ENCODE measurements at regions not wholly inside any gene's neighbourhood (a gene's known extent, or its start where the extent isn't known, plus 50 kb on each side); places are given as distances from the start of the nearest gene placed in this dataset.

DNA sequence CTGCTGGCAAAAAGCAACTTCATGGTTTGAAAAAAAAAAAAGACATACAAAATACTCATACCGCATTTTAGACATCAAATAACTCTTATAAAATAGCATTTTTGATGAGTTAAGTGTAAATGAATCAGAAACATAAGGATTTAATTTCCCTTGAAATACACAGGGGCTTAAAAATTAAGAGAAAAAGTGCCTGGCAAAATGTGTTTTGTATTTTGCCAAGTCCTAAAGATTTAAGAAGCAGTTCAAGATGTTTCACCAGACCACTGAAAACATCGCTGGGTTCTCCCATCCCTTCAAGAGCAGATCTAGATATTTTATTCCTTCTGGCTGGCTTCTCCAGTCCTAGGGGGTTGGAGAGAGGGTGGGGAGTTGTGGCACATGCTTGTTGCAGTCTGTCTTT lies 396.4 kb downstream of the INHBA start:
- TF ChIP-seq EP300 (conservative IDR thresholded peaks at IDR 0.05; ENCODE audit: poor library complexity, severe bottlenecking) (no peak), POLR2AphosphoS5 (IDR thresholded peaks at IDR 0.05) (no peak), EZH2 (IDR thresholded peaks at IDR 0.05; ENCODE audit: borderline replicate concordance, insufficient read depth, low read length, poor library complexity, severe bottlenecking) (no peak), TAF1 (IDR thresholded peaks at IDR 0.05; ENCODE audit: low read depth) (no peak), RAD21 (conservative IDR thresholded peaks at IDR 0.05) (no peak), SMC3 (conservative IDR thresholded peaks at IDR 0.05; ENCODE audit: poor library complexity) (no peak), MXI1 (conservative IDR thresholded peaks at IDR 0.05; ENCODE audit: poor library complexity, severe bottlenecking) (no peak)
- TF ChIP-seq, protein P1, sequence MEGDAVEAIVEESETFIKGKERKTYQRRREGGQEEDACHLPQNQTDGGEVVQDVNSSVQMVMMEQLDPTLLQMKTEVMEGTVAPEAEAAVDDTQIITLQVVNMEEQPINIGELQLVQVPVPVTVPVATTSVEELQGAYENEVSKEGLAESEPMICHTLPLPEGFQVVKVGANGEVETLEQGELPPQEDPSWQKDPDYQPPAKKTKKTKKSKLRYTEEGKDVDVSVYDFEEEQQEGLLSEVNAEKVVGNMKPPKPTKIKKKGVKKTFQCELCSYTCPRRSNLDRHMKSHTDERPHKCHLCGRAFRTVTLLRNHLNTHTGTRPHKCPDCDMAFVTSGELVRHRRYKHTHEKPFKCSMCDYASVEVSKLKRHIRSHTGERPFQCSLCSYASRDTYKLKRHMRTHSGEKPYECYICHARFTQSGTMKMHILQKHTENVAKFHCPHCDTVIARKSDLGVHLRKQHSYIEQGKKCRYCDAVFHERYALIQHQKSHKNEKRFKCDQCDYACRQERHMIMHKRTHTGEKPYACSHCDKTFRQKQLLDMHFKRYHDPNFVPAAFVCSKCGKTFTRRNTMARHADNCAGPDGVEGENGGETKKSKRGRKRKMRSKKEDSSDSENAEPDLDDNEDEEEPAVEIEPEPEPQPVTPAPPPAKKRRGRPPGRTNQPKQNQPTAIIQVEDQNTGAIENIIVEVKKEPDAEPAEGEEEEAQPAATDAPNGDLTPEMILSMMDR (IDR thresholded peaks at IDR 0.05; ENCODE audit: poor library complexity, severe bottlenecking), result no peak
- TF ChIP-seq, protein P2, sequence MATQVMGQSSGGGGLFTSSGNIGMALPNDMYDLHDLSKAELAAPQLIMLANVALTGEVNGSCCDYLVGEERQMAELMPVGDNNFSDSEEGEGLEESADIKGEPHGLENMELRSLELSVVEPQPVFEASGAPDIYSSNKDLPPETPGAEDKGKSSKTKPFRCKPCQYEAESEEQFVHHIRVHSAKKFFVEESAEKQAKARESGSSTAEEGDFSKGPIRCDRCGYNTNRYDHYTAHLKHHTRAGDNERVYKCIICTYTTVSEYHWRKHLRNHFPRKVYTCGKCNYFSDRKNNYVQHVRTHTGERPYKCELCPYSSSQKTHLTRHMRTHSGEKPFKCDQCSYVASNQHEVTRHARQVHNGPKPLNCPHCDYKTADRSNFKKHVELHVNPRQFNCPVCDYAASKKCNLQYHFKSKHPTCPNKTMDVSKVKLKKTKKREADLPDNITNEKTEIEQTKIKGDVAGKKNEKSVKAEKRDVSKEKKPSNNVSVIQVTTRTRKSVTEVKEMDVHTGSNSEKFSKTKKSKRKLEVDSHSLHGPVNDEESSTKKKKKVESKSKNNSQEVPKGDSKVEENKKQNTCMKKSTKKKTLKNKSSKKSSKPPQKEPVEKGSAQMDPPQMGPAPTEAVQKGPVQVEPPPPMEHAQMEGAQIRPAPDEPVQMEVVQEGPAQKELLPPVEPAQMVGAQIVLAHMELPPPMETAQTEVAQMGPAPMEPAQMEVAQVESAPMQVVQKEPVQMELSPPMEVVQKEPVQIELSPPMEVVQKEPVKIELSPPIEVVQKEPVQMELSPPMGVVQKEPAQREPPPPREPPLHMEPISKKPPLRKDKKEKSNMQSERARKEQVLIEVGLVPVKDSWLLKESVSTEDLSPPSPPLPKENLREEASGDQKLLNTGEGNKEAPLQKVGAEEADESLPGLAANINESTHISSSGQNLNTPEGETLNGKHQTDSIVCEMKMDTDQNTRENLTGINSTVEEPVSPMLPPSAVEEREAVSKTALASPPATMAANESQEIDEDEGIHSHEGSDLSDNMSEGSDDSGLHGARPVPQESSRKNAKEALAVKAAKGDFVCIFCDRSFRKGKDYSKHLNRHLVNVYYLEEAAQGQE (IDR thresholded peaks at IDR 0.05; ENCODE audit: borderline replicate concordance), result no peak

Measured in neural cell (in vitro differentiated cells).